Colon (tissue), 2 donors: ENCODE measurements at regions not wholly inside any gene's neighbourhood (a gene's known extent, or its start where the extent isn't known, plus 50 kb on each side); places are given as distances from the start of the nearest gene placed in this dataset.

ENCODE experiments used
- FAIRE-seq: peaks from 2 replicates; lab custom pipeline; 2012; peaks lifted over from hg19 to GRCh38; lab: Jason Lieb, UNC
- donor health status: control.
- donor health status: control.

- no peak for FAIRE-seq
Measured at GRCh38 chr7:47221826-47222225, 360.1 kb downstream of the TNS3 start.

GRCh38 chr7:47218378-47219176 lies 363.3 kb downstream of the TNS3 start:
- no peak for FAIRE-seq

GRCh38 chr7:47217570-47218360 lies 364.1 kb downstream of the TNS3 start:
- FAIRE-seq: no peak

- no peak for FAIRE-seq
Measured at GRCh38 chr7:47217086-47217485, 364.8 kb downstream of the TNS3 start.

- no peak for FAIRE-seq
Measured at GRCh38 chr7:47216439-47216838, 365.5 kb downstream of the TNS3 start.

GRCh38 chr7:47215640-47216039 lies 366.3 kb downstream of the TNS3 start:
- FAIRE-seq: no peak

- FAIRE-seq: no peak
Measured at GRCh38 chr7:47215049-47215448, 366.9 kb downstream of the TNS3 start.

- FAIRE-seq: no peak
Measured at GRCh38 chr7:47213276-47213675, 368.6 kb downstream of the TNS3 start.

GRCh38 chr7:47211519-47211973 lies 370.4 kb downstream of the TNS3 start:
- no peak for FAIRE-seq

- FAIRE-seq: no peak
Measured at GRCh38 chr7:47210281-47210854, 371.5 kb downstream of the TNS3 start.

GRCh38 chr7:47207956-47208355 lies 374.0 kb downstream of the TNS3 start:
- FAIRE-seq: no peak

- FAIRE-seq: no peak
Measured at GRCh38 chr7:47204709-47205108, 377.2 kb downstream of the TNS3 start.

- FAIRE-seq: no peak
Measured at GRCh38 chr7:47202146-47202783, 379.6 kb downstream of the TNS3 start.

GRCh38 chr7:47198159-47198558 lies 383.8 kb downstream of the TNS3 start:
- FAIRE-seq: no peak

- FAIRE-seq: no peak
Measured at GRCh38 chr7:47197486-47197885, 384.4 kb downstream of the TNS3 start.

GRCh38 chr7:47196737-47197136 lies 385.2 kb downstream of the TNS3 start:
- FAIRE-seq: no peak

GRCh38 chr7:47196106-47196645 lies 385.7 kb downstream of the TNS3 start:
- no peak for FAIRE-seq

- no peak for FAIRE-seq
Measured at GRCh38 chr7:47195641-47196040, 386.3 kb downstream of the TNS3 start.

GRCh38 chr7:47194516-47195057 lies 387.3 kb downstream of the TNS3 start:
- no peak for FAIRE-seq

- FAIRE-seq: no peak
Measured at GRCh38 chr7:47192978-47193377, 388.9 kb downstream of the TNS3 start.

- FAIRE-seq: no peak
Measured at GRCh38 chr7:47191876-47192291, 390.0 kb downstream of the TNS3 start.

- FAIRE-seq: no peak
Measured at GRCh38 chr7:47191316-47191715, 390.6 kb downstream of the TNS3 start.
